ENCODE measurements at regions not wholly inside any gene's neighbourhood (a gene's known extent, or its start where the extent isn't known, plus 50 kb on each side); places are given as distances from the start of the nearest gene placed in this dataset.

- no peak for TF ChIP-seq GATA3 (IDR thresholded peaks at IDR 0.05; ENCODE audit: low read depth, low read length)
- TF ChIP-seq GATA2 (IDR thresholded peaks at IDR 0.05; ENCODE audit: low read depth, low read length), result no peak
These were observed 179.2 kb upstream of the CDH11 start for GRCh38 chr16:65301029-65301428.
